ENCODE measurements at regions not wholly inside any gene's neighbourhood (a gene's known extent, or its start where the extent isn't known, plus 50 kb on each side); places are given as distances from the start of the nearest gene placed in this dataset.
"Not testable (repeated sequence)": the region's sequence is repeated elsewhere in the genome, so short reads cannot be mapped to it uniquely, and the experiment has no call there.

- no peak for DNase-seq
Observed at GRCh38 chr16:86337581-86338402, 172.5 kb upstream of the FOXF1 start.

- DNase-seq: no peak
Observed at GRCh38 chr16:86338403-86339115, 171.8 kb upstream of the FOXF1 start.

DNA sequence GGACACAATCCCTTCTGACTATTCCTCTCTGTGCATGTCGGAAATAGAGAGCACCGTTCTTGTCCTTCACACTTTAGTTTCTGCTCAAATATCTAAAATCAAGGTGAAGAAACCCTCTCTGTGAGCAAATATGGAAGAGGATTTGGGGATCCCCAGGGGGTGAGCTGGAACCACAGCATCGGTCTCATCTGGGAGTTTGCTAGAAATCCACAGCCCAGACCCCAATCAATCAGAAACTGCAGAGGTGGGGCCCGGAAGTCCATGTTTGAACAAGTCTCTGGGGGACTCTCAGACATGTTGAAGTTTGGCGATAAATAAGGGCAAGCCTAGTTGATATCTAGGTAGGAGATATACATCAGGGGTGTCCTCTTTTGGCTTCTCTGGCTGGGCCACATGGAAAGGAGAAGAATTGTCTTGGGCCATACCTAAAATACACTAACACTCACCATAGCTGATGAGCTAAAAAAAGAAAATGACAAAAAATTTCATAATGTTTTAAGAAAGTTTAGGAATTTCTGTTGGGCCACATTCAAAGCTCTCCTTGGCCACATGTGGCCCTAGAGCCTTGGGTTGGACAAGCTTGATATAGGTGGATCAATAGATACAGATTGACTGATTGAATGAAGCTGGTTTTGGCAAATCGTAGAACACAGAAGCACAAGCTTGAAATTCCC lies 168.0 kb upstream of the FOXF1 start:
- no peak for DNase-seq

GRCh38 chr16:86343027-86343795 lies 167.1 kb upstream of the FOXF1 start:
- no peak for DNase-seq

DNA sequence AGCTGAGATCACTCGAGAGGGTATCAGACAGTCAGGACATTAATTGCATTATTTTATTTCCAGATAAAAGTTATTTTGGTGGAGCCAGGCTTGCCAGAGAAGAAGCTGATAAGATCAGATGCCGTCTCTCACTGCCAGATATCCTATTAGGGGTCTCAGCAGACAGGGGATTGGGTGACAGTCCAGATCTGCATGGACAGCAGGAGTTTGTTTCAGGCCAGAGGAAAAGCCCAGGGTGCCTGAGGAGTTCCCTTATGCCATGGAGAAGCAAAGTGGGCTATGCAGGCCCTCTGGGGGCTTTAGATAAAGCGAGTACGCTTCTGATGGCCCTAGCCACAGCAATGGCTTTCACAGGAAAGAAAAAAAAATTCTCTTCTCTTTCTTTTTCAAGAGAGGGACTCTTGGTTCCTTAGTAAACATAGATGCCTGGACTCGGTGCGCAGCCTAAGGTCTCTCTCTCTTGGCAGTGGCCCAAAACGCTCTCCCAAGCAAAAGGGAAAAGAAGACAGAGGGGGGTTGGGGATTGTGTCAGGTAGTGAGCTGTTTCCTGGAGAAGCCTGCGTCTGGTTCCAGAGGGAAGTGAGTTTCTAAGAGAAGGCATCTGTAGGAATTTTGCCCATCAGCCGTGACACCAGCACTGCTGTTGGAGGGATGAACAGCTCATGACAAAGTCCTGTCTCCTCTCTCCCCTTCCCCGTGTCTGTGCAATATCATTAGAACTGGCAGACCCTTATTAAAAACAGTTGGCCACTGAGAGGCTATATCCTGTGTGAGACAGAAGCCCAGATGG lies 166.3 kb upstream of the FOXF1 start:
- DNase-seq: no peak

GRCh38 chr16:86344586-86344871 lies 165.8 kb upstream of the FOXF1 start:
- no peak for DNase-seq

- DNase-seq: no peak
Observed at GRCh38 chr16:86344881-86345280, 165.4 kb upstream of the FOXF1 start.

DNA sequence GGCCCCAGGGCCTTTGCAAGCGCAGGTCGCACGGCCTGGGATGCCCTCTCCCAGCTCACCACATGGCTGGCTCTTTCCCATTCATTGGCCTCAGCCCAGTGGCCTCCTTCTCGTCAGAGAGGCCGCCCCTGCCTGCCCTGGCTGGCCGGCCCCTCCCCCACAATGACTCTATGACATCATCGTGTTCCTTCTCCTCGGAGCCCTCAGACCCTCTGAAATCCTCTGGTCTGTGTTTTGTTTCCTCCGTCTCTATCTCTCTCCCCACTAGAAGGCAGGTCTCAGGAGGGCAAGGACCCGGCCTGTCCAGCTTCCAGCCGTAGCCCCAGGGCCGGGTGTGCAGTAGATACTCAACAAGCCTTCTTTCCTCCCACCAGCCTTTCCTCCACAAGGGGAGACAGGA lies 164.8 kb upstream of the FOXF1 start:
- DNase-seq: no peak

DNA sequence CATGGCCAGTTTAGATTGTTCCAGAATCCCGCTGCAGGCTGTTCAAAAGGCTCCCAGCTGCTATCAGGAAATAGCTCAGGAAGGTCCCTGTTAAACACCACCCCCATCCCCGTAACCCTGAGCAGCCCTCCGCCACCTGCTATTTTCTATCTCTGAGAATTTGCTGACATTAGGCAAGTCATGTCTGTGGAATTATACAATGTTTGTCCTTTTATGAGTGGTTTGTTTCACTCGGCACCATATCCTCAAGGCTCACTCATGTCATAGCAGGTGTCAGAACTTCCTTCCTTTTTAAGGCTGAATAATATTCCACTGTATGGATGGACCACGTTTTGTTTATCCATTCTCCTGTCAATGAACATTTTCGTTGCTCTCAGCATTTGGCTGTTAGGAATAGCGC lies 164.3 kb upstream of the FOXF1 start:
- DNase-seq: no peak

DNA sequence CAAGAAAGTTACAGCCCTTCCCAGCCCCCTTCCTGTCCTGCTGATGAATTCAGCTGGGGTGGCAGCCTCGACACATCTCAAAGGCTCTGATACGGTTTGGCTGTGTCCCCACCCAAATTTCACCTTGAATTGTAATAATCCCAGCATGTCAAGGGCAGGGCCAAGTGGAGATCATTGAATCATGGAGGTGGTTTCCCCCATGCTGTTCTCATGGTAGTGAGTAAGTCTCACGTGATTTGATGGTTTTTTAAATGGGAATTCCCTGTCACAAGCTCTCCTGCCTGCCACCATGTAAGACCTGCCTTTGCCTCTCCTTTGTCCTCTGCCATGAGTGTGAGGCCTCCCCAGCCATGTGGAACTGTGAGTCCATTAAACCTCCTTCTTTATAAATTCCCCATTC lies 163.2 kb upstream of the FOXF1 start:
- no peak for DNase-seq

GRCh38 chr16:86347916-86348555 lies 162.3 kb upstream of the FOXF1 start:
- no peak for DNase-seq

- no peak for DNase-seq
Observed at GRCh38 chr16:86349338-86349900, 160.9 kb upstream of the FOXF1 start.

GRCh38 chr16:86350289-86350688 lies 160.0 kb upstream of the FOXF1 start:
- DNase-seq: no peak

GRCh38 chr16:86351041-86351784 lies 159.1 kb upstream of the FOXF1 start:
- DNase-seq: no peak

GRCh38 chr16:86351785-86352139 lies 158.6 kb upstream of the FOXF1 start:
- not testable (repeated sequence) for DNase-seq

- no peak for DNase-seq
Observed at GRCh38 chr16:86353148-86353547, 157.2 kb upstream of the FOXF1 start.

DNA sequence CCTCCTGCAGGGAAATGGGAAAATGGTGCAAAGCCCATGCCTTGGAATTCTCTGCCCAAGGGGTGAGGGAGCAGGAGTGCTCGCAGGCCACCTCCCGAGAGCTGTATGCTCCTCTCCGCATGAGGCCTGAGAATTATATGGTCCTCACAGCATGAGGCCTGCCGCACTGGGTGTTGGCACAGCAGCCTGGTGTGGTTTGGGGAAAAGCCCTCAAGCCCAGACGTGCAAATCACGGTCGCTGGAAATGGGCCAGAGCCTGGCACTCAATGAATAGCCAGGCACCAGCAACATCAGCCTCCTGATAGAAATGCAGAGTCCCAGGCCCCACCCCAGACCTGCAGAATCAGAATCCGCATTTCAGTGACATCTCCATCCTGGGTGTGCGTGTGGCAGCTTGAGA lies 156.4 kb upstream of the FOXF1 start:
- no peak for DNase-seq

- DNase-seq: no peak
Observed at GRCh38 chr16:86354641-86355513, 155.4 kb upstream of the FOXF1 start.

- no peak for DNase-seq
Observed at GRCh38 chr16:86355531-86355930, 154.8 kb upstream of the FOXF1 start.

DNA sequence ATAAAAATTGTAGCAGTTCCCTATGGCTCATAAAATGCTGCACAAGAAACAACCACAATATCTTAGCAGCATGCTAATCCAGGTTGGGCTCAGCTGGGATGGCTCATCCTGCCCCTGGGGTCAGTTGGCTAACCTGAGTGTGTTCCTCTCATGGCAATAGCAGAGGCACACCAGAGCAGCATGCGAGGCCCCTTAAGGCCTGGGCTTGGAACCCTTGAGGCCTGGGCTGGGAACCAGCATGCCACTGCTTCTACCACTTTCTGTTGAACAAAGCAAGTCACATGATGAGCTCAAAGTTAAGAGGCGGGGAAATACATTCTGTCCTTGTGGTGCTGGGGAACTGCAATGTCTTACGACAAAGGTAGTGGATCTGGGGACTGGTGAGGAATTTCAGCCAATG lies 154.4 kb upstream of the FOXF1 start:
- no peak for DNase-seq

All from activated CD4-positive, alpha-beta T cell treated with anti-CD3 and anti-CD28 coated beads for 4 hours (primary cell).